Activated naive CD4-positive, alpha-beta T cell treated with anti-CD3 and anti-CD28 coated beads for 36 hours (primary cell): ENCODE measurements at regions not wholly inside any gene's neighbourhood (a gene's known extent, or its start where the extent isn't known, plus 50 kb on each side); places are given as distances from the start of the nearest gene placed in this dataset.

Source experiments
- CTCF ChIA-PET: fragments of 350-600 bp; sonication (Branson Sonifier 250); formaldehyde crosslinking; loops from one replicate; lab custom pipeline; 2021; ENCODE audit warnings: antibody characterized with exemption; lab: Charles Lee
- DNase-seq: peaks from one replicate; pipeline ENCODE4 v3.0.0-alpha.2; 2020
- H3K27ac Mint-ChIP-seq: one replicate; pipeline ENCODE4 v1.8.0; 2021; ENCODE audit warnings: mild to moderate bottlenecking, mixed read lengths
- H3K27me3 Mint-ChIP-seq: one replicate; pipeline ENCODE4 v1.8.0; 2021; ENCODE audit warnings: low read depth, mixed read lengths
- H3K36me3 Mint-ChIP-seq: one replicate; pipeline ENCODE4 v1.8.0; 2021; ENCODE audit warnings: low read depth, mixed read lengths
- H3K4me1 Mint-ChIP-seq: one replicate; pipeline ENCODE4 v1.8.0; 2021; ENCODE audit warnings: low read depth, mixed read lengths
- H3K4me3 Mint-ChIP-seq: one replicate; pipeline ENCODE4 v1.8.0; 2021; ENCODE audit warnings: mild to moderate bottlenecking, moderate library complexity, mixed read lengths
- H3K9me3 Mint-ChIP-seq: one replicate; pipeline ENCODE4 v1.8.0; 2021; ENCODE audit warnings: mixed read lengths
- intact Hi-C: fragments of 100-400 bp; cut with micrococcal nuclease; formaldehyde crosslinking; loops from one replicate; pipeline ENCODE4 v1.15.1; 2023

DNA sequence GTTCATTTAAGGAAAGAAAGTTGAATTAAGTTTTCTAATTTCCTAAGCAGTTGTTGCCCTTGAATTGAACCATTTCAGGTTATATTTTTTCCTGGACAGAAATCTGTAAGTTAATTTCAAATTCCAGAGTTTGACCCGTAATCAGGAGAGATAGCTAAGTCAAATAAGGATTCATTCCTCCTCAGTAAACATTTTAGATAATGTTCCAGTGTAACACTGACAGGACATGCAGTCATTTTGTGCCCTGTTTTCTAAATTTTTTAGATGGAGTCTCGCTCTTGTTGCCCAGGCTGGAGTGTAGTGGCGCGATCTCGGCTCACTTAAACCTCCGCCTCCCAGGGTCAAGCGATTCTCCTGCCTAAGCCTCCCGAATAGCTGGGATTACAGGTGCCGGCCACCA, 371.7 kb downstream of the DIPK2A start:
- no peak for DNase-seq
- CTCF ChIA-PET, result no interaction called here
- Mint-ChIP-seq H3K9me3 (no peaks in the 10 kb centered on the region), H3K4me3 (no peak overlapping the region), H3K27ac (no peak overlapping the region), H3K27me3 (peaks cover 3% of the 10 kb centered on the region), H3K36me3 (no peaks in the 10 kb centered on the region), H3K4me1 (no peaks in the 10 kb centered on the region)
- intact Hi-C loops, result no loop called here

DNA sequence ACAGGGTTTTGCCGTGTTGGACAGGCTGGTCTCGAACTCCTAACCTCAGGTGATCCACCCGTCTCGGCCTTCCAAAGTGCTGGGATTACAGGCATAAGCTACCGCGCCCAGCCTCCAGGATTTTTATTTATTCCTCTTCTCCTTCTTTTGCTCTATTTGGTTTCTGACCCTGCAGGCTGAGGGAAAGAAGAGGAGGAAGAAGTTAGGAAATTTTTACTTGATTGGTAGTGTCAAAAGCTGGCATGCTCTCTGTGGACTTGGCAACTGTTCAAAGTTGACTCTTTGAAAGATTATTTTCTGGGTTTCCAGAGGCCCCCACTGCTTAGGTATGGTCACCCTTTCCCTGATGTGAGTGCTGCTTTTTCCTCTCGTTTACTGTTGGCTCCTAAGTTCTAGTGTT, 372.2 kb downstream of the DIPK2A start:
- no peaks in the 10 kb centered on the region for H3K4me1 Mint-ChIP-seq
- CTCF ChIA-PET, result no interaction called here
- DNase-seq, result no peak
- no peaks in the 10 kb centered on the region for H3K9me3 Mint-ChIP-seq
- no peaks in the 10 kb centered on the region for H3K36me3 Mint-ChIP-seq
- H3K27ac Mint-ChIP-seq, result no peak overlapping the region
- H3K27me3 Mint-ChIP-seq, result peaks cover 3% of the 10 kb centered on the region
- H3K4me3 Mint-ChIP-seq, result no peak overlapping the region
- intact Hi-C loops, result no loop called here

DNA sequence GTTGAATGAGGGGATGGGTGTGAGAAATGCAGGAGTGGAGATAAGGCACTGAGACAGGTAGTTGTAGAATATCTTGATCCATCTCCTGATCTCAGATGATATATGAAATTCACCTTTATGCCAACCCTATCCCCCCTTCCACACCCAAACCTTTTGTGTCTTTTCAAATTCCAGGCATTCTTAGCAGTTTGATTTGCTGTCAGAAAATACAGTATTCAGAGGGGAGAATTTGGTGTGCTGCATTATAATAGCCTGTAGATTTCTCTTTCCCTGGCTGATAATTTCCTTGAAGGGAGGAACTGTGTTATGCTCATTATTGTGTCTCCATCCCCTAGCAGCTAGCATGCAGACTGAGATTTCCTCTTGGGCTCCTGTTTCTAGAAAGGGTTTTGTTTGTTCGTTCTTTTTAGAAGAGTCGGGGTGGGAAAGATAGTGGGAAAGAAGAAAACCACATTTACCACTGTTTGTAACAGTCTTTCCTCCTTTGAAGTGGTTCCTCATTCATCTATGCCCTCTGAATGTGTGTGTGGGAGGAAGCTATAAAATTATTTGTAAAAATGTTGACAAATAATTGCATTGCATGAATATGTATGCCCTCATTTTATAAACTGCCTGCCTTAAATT, 373.4 kb downstream of the DIPK2A start:
- H3K4me1 Mint-ChIP-seq, result no peaks in the 10 kb centered on the region
- peaks cover 3% of the 10 kb centered on the region for H3K27me3 Mint-ChIP-seq
- no peaks in the 10 kb centered on the region for H3K36me3 Mint-ChIP-seq
- intact Hi-C loops, result no loop called here
- DNase-seq, result no peak
- no peak overlapping the region for H3K27ac Mint-ChIP-seq
- no peak overlapping the region for H3K4me3 Mint-ChIP-seq
- CTCF ChIA-PET, result no interaction called here
- no peaks in the 10 kb centered on the region for H3K9me3 Mint-ChIP-seq

DNA sequence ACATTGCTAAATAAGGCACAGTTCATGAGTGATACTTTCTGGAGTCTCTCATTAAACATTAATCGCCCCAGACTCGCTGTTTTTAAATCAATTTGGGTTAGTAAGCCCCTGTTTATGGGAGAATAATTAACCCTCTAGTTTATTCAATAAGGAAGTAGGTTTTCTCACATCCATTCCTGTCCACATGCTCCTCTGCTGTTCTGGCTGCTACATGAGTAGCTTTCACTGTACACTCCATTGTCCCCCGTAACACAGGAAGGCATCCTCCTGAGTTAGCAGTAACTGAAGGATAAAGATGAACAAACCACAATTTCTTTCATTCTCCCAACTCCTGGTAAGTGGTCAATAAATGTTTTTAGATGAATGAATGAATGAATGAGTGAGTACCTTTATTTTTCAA, 378.5 kb downstream of the DIPK2A start:
- CTCF ChIA-PET, result no interaction called here
- intact Hi-C loops, result no loop called here
- H3K36me3 Mint-ChIP-seq, result no peaks in the 10 kb centered on the region
- H3K9me3 Mint-ChIP-seq, result no peaks in the 10 kb centered on the region
- H3K4me3 Mint-ChIP-seq, result no peak overlapping the region
- DNase-seq, result no peak
- H3K27ac Mint-ChIP-seq, result no peak overlapping the region
- peaks cover 3% of the 10 kb centered on the region for H3K27me3 Mint-ChIP-seq
- no peaks in the 10 kb centered on the region for H3K4me1 Mint-ChIP-seq

- intact Hi-C loops, result no loop called here
- no peaks in the 10 kb centered on the region for H3K36me3 Mint-ChIP-seq
These were observed 379.4 kb downstream of the DIPK2A start for GRCh38 chr3:144351011-144351410.

GRCh38 chr3:144351773-144352365, 380.2 kb downstream of the DIPK2A start:
- H3K36me3 Mint-ChIP-seq, result no peaks in the 10 kb centered on the region
- H3K4me3 Mint-ChIP-seq, result no peak overlapping the region
- intact Hi-C loops, result no loop called here
- no peak overlapping the region for H3K27ac Mint-ChIP-seq
- H3K9me3 Mint-ChIP-seq, result no peaks in the 10 kb centered on the region
- H3K27me3 Mint-ChIP-seq, result peaks cover 3% of the 10 kb centered on the region
- CTCF ChIA-PET, result no interaction called here
- no peaks in the 10 kb centered on the region for H3K4me1 Mint-ChIP-seq
- DNase-seq, result no peak

More at GRCh38 chr3:144351011-144351410, 379.4 kb downstream of the DIPK2A start:
- Mint-ChIP-seq H3K27me3 (peaks cover 3% of the 10 kb centered on the region), H3K4me1 (no peaks in the 10 kb centered on the region), H3K27ac (no peak overlapping the region), H3K9me3 (no peaks in the 10 kb centered on the region), H3K4me3 (no peak overlapping the region)
- CTCF ChIA-PET, result no interaction called here
- no peak for DNase-seq

GRCh38 chr3:144358191-144358590, 386.6 kb downstream of the DIPK2A start:
- no peak overlapping the region for H3K4me3 Mint-ChIP-seq
- H3K27ac Mint-ChIP-seq, result no peak overlapping the region
- H3K4me1 Mint-ChIP-seq, result no peaks in the 10 kb centered on the region
- intact Hi-C loops, result no loop called here
- no peaks in the 10 kb centered on the region for H3K9me3 Mint-ChIP-seq
- no peaks in the 10 kb centered on the region for H3K36me3 Mint-ChIP-seq
- no peaks in the 10 kb centered on the region for H3K27me3 Mint-ChIP-seq
- DNase-seq, result no peak
- CTCF ChIA-PET, result no interaction called here

GRCh38 chr3:144361002-144361401, 389.4 kb downstream of the DIPK2A start:
- Mint-ChIP-seq H3K27me3 (no peaks in the 10 kb centered on the region), H3K27ac (no peak overlapping the region), H3K36me3 (no peaks in the 10 kb centered on the region), H3K4me3 (no peak overlapping the region), H3K4me1 (no peaks in the 10 kb centered on the region), H3K9me3 (peaks cover 2% of the 10 kb centered on the region)
- CTCF ChIA-PET, result no interaction called here
- intact Hi-C loops, result no loop called here
- no peak for DNase-seq

DNA sequence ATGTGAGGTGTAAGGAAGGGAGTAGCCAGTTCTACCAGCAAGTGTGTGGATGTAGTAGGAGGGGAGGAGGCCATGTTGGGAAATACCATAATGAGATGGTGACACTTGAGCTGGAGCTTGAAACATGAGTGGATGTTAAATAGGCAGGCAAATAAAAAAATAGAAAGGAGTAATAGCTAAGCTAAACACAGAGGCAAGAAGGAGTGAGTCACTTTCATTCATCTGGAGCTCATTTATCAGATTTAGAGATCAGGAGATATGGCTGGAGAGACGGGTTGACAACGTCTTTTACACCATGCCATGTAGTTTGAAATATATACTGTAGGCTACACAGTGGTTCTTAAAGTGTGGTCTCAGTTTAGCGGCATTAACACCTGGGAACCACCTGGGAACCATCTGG, 390.5 kb downstream of the DIPK2A start:
- Mint-ChIP-seq H3K4me3 (no peak overlapping the region), H3K27me3 (no peaks in the 10 kb centered on the region), H3K36me3 (no peaks in the 10 kb centered on the region), H3K9me3 (peaks cover 7% of the 10 kb centered on the region), H3K27ac (no peak overlapping the region), H3K4me1 (no peaks in the 10 kb centered on the region)
- intact Hi-C loops, result no loop called here
- no peak for DNase-seq
- CTCF ChIA-PET, result no interaction called here

DNA sequence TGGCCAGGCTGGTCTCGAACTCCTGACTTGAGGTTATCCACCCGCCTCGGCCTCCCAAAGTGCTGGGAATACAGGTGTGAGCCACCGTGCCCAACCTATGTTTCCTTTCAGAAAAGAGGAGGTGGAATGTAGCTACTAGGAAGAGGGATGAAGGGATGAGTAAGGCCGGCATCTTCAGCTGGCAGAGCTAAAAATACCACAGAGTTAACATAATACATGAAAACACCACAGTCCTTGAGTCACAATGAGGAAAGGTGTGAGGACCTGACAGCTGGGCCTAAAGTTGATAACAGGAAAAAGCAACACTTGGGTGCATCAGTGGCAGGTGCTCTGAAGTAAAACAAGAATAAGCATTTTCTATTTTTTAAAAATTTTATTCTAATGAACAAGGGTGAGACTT, 392.2 kb downstream of the DIPK2A start:
- intact Hi-C loops, result no loop called here
- Mint-ChIP-seq H3K27ac (no peak overlapping the region), H3K4me3 (no peak overlapping the region), H3K4me1 (no peaks in the 10 kb centered on the region), H3K9me3 (peaks cover 12% of the 10 kb centered on the region), H3K36me3 (no peaks in the 10 kb centered on the region), H3K27me3 (no peaks in the 10 kb centered on the region)
- DNase-seq, result no peak
- CTCF ChIA-PET, result no interaction called here

DNA sequence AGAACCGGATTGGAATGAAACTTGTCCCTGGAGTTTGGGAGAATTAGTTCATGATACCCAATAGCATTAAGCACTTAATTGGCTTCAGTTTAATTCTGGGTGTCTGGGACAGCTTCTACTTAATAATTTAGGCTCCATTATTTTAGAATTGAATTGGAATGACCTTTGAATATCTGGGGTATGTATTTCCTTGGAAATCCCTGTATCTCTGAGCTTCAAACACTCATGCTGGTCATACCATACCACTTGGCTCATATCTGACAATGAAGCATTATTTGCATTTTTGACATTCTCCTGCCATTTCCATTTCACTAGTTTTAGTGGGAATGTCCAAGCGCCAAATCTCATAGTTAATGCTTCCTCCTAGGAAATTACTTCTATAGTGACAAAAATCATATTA, 393.1 kb downstream of the DIPK2A start:
- Mint-ChIP-seq H3K9me3 (peaks cover 16% of the 10 kb centered on the region), H3K4me3 (no peak overlapping the region), H3K27me3 (no peaks in the 10 kb centered on the region), H3K4me1 (no peaks in the 10 kb centered on the region), H3K27ac (no peak overlapping the region), H3K36me3 (peaks cover 1% of the 10 kb centered on the region)
- intact Hi-C loops, result no loop called here
- CTCF ChIA-PET, result no interaction called here
- no peak for DNase-seq

DNA sequence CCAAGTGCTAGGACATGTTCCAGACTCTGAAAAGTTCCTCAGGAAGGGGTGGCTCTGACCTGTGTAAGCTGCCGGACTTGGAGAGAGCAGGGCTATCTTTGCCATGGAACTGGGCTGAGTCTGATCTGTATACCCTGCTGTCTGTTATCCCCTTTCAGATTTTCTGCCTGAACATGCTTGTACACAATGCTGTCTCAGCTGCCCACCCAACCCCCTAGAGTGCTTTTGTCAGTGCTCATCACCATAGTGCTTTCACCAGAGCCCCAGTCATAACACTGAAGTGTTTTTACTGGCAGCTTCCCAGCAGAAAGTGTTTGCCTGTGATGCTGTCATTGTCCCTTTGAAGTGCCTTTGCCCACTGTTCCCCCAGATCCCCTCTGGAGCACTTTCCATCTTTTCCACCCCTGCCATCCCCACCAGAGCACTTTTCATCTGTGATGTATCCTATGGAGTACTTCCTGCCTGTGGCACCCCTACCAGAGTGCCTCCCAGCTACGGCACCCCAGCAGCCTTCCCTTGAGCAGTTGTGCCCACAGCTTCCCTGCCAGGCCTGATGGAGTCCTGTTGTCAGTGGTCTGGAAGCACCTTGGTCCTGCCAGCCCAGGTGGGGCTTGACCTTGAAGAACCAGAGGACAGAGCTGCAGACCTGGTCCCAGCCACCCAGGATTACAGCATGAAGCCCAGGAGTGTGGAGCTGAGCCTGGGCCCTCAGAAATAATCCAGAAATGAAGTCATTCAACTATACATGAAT, 397.7 kb downstream of the DIPK2A start:
- Mint-ChIP-seq H3K36me3 (peaks cover 1% of the 10 kb centered on the region), H3K4me1 (no peaks in the 10 kb centered on the region), H3K27ac (no peak overlapping the region), H3K4me3 (no peak overlapping the region), H3K9me3 (peaks cover 22% of the 10 kb centered on the region), H3K27me3 (no peaks in the 10 kb centered on the region)
- no peak for DNase-seq
- CTCF ChIA-PET, result no interaction called here
- intact Hi-C loops, result no loop called here

DNA sequence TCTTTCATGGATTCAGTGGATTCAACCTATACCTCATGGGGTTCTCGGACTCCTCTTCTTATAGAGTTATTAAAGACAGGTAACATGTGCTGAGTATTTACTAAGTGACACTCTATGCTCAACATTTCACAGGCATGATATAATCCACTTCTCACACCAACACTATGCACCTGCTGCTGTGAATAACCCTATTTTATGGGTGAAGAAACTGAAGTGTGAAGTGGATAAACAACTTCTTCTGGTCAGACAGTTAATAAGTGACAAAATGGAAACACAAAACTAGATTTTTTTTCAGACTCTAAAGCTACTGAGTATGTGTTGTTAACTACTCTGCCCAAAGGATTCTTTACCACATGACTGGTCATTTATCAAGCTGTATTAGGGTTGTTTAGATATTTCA, 403.5 kb downstream of the DIPK2A start:
- no peak for DNase-seq

More for the DNA sequence above, 403.5 kb downstream of the DIPK2A start:
- Mint-ChIP-seq H3K4me3 (no peak overlapping the region), H3K27me3 (no peaks in the 10 kb centered on the region), H3K36me3 (no peaks in the 10 kb centered on the region), H3K9me3 (peaks cover 9% of the 10 kb centered on the region), H3K4me1 (no peaks in the 10 kb centered on the region), H3K27ac (no peak overlapping the region)
- CTCF ChIA-PET, result no interaction called here
- intact Hi-C loops, result no loop called here
